Mammary epithelial cell (primary cell): ENCODE measurements at regions not wholly inside any gene's neighbourhood (a gene's known extent, or its start where the extent isn't known, plus 50 kb on each side); places are given as distances from the start of the nearest gene placed in this dataset.
"Not testable (repeated sequence)": the region's sequence is repeated elsewhere in the genome, so short reads cannot be mapped to it uniquely, and the experiment has no call there.

ENCODE experiments used
- EZH2 ChIP-seq: IDR thresholded peaks from 2 replicates; pipeline ENCODE4 v1.6.1; 2012; ENCODE audit warnings: low read length, inconsistent platforms, borderline replicate concordance
- TF ChIP-seq, protein P1 (sequence below), 2 donors: IDR thresholded peaks in 1 of 2; conservative IDR thresholded peaks in 1 of 2; 2 replicates each; pipeline ENCODE4 v1.5.1; 2011 to 2012; ENCODE audit warnings: inconsistent platforms in 2 of 2, low read length in 2 of 2, mild to moderate bottlenecking in 2 of 2, control low read depth in 1 of 2, low read depth in 1 of 2; ENCODE audit not compliant: insufficient read depth in 1 of 2; ENCODE audit errors: extremely low read depth in 1 of 2

GRCh38 chr2:65747875-65748274, 315.5 kb upstream of the SPRED2 start:
- not testable (repeated sequence) for TF ChIP-seq EZH2
- TF ChIP-seq, protein P1, sequence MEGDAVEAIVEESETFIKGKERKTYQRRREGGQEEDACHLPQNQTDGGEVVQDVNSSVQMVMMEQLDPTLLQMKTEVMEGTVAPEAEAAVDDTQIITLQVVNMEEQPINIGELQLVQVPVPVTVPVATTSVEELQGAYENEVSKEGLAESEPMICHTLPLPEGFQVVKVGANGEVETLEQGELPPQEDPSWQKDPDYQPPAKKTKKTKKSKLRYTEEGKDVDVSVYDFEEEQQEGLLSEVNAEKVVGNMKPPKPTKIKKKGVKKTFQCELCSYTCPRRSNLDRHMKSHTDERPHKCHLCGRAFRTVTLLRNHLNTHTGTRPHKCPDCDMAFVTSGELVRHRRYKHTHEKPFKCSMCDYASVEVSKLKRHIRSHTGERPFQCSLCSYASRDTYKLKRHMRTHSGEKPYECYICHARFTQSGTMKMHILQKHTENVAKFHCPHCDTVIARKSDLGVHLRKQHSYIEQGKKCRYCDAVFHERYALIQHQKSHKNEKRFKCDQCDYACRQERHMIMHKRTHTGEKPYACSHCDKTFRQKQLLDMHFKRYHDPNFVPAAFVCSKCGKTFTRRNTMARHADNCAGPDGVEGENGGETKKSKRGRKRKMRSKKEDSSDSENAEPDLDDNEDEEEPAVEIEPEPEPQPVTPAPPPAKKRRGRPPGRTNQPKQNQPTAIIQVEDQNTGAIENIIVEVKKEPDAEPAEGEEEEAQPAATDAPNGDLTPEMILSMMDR (conservative IDR thresholded peaks at IDR 0.05 in 1 of 2, IDR thresholded peaks at IDR 0.05 in 1 of 2; ENCODE audit: extremely low read depth in 1 of 2, insufficient read depth in 1 of 2, low read depth in 1 of 2, low read length in 2 of 2), result not testable (repeated sequence)
